Esophagus muscularis mucosa (tissue), 4 donors: ENCODE measurements at regions not wholly inside any gene's neighbourhood (a gene's known extent, or its start where the extent isn't known, plus 50 kb on each side); places are given as distances from the start of the nearest gene placed in this dataset.

Source experiments
- DNase-seq: peaks from one replicate; pipeline ENCODE4 v3.0.0-alpha.2; 2017; ENCODE audit errors: extremely low spot score
- H3K27ac ChIP-seq, 4 donors: fragments of 200-600 bp; sonication (generic); replicated peaks in 1 of 4; 1 replicate in 3 of 4; 2 replicates in 1 of 4; pipeline ENCODE4 v1.5.1; 2016 to 2019; ENCODE audit warnings: mild to moderate bottlenecking in 1 of 4
- H3K27me3 ChIP-seq, 4 donors: fragments of 200-600 bp; sonication (generic); one replicate each; pipeline versions ENCODE4 v1.5.1 to v1.6.0; 2016 to 2019
- H3K36me3 ChIP-seq, 4 donors: fragments of 200-600 bp; sonication (generic); one replicate each; pipeline ENCODE4 v1.5.1; 2016 to 2019
- H3K4me1 ChIP-seq, 4 donors: fragments of 200-600 bp; sonication (generic); one replicate each; pipeline ENCODE4 v1.5.1; 2016 to 2019
- H3K4me3 ChIP-seq, 4 donors: fragments of 200-600 bp; sonication (generic); 1 replicate in 2 of 4; 2 replicates in 2 of 4; pipeline ENCODE4 v1.5.1; 2016 to 2019; ENCODE audit warnings: mild to moderate bottlenecking in 4 of 4, moderate library complexity in 1 of 4
- H3K9me3 ChIP-seq, 4 donors: fragments of 200-600 bp; sonication (generic); 1 replicate in 3 of 4; 2 replicates in 1 of 4; pipeline ENCODE4 v1.5.1; 2016 to 2019
- CTCF ChIP-seq, 3 experiments: fragments of 200-600 bp in 2 of 3; fragments of 450-650 bp in 1 of 3; sonication (generic) in 2 of 3; IDR thresholded peaks; one replicate each; pipeline ENCODE4 v1.5.1; 2017 to 2019; ENCODE audit warnings: antibody characterized with exemption in 3 of 3, mild to moderate bottlenecking in 2 of 3, moderate library complexity in 1 of 3
- EP300 ChIP-seq: sonication (generic); formaldehyde crosslinking; IDR thresholded peaks from one replicate; pipeline ENCODE4 v1.6.1; 2017; ENCODE audit warnings: antibody characterized with exemption
- POLR2A ChIP-seq: fragments of 450-650 bp; IDR thresholded peaks from one replicate; pipeline ENCODE4 v1.6.1; 2017; ENCODE audit warnings: antibody characterized with exemption, moderate library complexity, mild to moderate bottlenecking, low read depth
- POLR2AphosphoS5 ChIP-seq, 2 donors: sonication (generic); formaldehyde crosslinking; IDR thresholded peaks; one replicate each; pipeline ENCODE4 v1.6.1; 2017; ENCODE audit warnings: antibody characterized with exemption in 2 of 2
- WGBS: methylation state at CpG from one replicate; pipeline ENCODE4 v1.1.5; 2018; 5-methylcytosine and 5-hydroxymethylcytosine counted together
- intact Hi-C: fragments of 100-400 bp; cut with DNase I; formaldehyde crosslinking; loops from one replicate; pipeline ENCODE4 v1.15.1; 2023

GRCh38 chr10:65550761-65551160 is 1375.1 kb upstream of the LRRTM3 start:
- Histone ChIP-seq H3K4me3 (no peak overlapping the region), H3K9me3 (no peaks in the 10 kb centered on the region), H3K27ac (no peak overlapping the region), H3K4me1 (no peaks in the 10 kb centered on the region), H3K27me3 (no peaks in the 10 kb centered on the region), H3K36me3 (no peaks in the 10 kb centered on the region)
- TF ChIP-seq EP300 (no peak), POLR2AphosphoS5 (IDR thresholded peaks at IDR 0.05) (no peak), CTCF (IDR thresholded peaks at IDR 0.05) (no peak), POLR2A (no peak)
- 55% methylated on average over 2 of the region's 4 CpGs for WGBS
- no peak for DNase-seq
- intact Hi-C loops, result no loop called here

- TF ChIP-seq POLR2A, result no peak
- no peak for TF ChIP-seq POLR2AphosphoS5 (IDR thresholded peaks at IDR 0.05)
- no peak for TF ChIP-seq EP300
- no peak for TF ChIP-seq CTCF (IDR thresholded peaks at IDR 0.05)
- Histone ChIP-seq H3K4me1 (peaks cover 0 to 13% (median 6%) of the 10 kb centered on the region in 4 donors), H3K27me3 (no peaks in the 10 kb centered on the region), H3K4me3 (no peak overlapping the region), H3K9me3 (no peaks in the 10 kb centered on the region), H3K27ac (no peak overlapping the region), H3K36me3 (no peaks in the 10 kb centered on the region)
- WGBS, result 88% methylated on average over 5 of the region's 5 CpGs
- no peak for DNase-seq
- intact Hi-C loops, result no loop called here
These were observed 1370.6 kb upstream of the LRRTM3 start for GRCh38 chr10:65555192-65555591.

GRCh38 chr10:65556006-65556405 is 1369.8 kb upstream of the LRRTM3 start:
- 94% methylated on average over 5 of the region's 5 CpGs for WGBS
- H3K27me3 ChIP-seq, result no peaks in the 10 kb centered on the region
- H3K9me3 ChIP-seq, result no peaks in the 10 kb centered on the region
- no peaks in the 10 kb centered on the region for H3K36me3 ChIP-seq
- H3K27ac ChIP-seq, result no peak overlapping the region
- H3K4me3 ChIP-seq, result no peak overlapping the region
- intact Hi-C loops, result no loop called here
- no peak for DNase-seq
- H3K4me1 ChIP-seq, result peaks cover 0 to 16% (median 6%) of the 10 kb centered on the region in 4 donors
- TF ChIP-seq POLR2A (no peak), POLR2AphosphoS5 (IDR thresholded peaks at IDR 0.05) (no peak), EP300 (no peak)

GRCh38 chr10:65559369-65559768 is 1366.5 kb upstream of the LRRTM3 start:
- Histone ChIP-seq H3K9me3 (peaks cover 0 to 4% (median 0%) of the 10 kb centered on the region in 4 donors), H3K27me3 (no peaks in the 10 kb centered on the region), H3K27ac (no peak overlapping the region), H3K36me3 (no peaks in the 10 kb centered on the region), H3K4me1 (peaks cover 0 to 16% (median 6%) of the 10 kb centered on the region in 4 donors), H3K4me3 (no peak overlapping the region)
- DNase-seq, result no peak
- TF ChIP-seq EP300 (no peak), POLR2AphosphoS5 (IDR thresholded peaks at IDR 0.05) (no peak), CTCF (IDR thresholded peaks at IDR 0.05) (no peak)
- 35% methylated on average over 2 of the region's 2 CpGs for WGBS
- intact Hi-C loops, result no loop called here

GRCh38 chr10:65565246-65565645 is 1360.6 kb upstream of the LRRTM3 start:
- WGBS, result 93% methylated on average over 1 of the region's 1 CpG

More at GRCh38 chr10:65565246-65565645, 1360.6 kb upstream of the LRRTM3 start:
- Histone ChIP-seq H3K4me1 (peaks cover 0 to 2% (median 0%) of the 10 kb centered on the region in 4 donors), H3K27ac (no peak overlapping the region), H3K27me3 (no peaks in the 10 kb centered on the region), H3K4me3 (no peak overlapping the region), H3K9me3 (peaks cover 0 to 4% (median 0%) of the 10 kb centered on the region in 4 donors), H3K36me3 (no peaks in the 10 kb centered on the region)
- intact Hi-C loops, result no loop called here
- TF ChIP-seq POLR2A, result no peak
- no peak for TF ChIP-seq CTCF (IDR thresholded peaks at IDR 0.05)
- TF ChIP-seq EP300, result no peak
- no peak for TF ChIP-seq POLR2AphosphoS5 (IDR thresholded peaks at IDR 0.05)
- no peak for DNase-seq
